Ovary (tissue), 7 donors: ENCODE measurements at regions not wholly inside any gene's neighbourhood (a gene's known extent, or its start where the extent isn't known, plus 50 kb on each side); places are given as distances from the start of the nearest gene placed in this dataset.
"Not testable (repeated sequence)": the region's sequence is repeated elsewhere in the genome, so short reads cannot be mapped to it uniquely, and the experiment has no call there.

Source experiments
- DNase-seq, 5 donors: peaks; one replicate each; pipeline ENCODE4 v3.0.0-alpha.2; 2019 to 2020
- H3K27ac ChIP-seq, 2 donors: fragments of 200-600 bp; one replicate each; pipeline versions ENCODE4 v1.5.1 to v1.8.0; 2019 to 2022
- H3K27me3 ChIP-seq: fragments of 200-600 bp; one replicate; pipeline ENCODE4 v1.8.0; 2022
- H3K36me3 ChIP-seq: fragments of 200-600 bp; sonication (generic); one replicate; pipeline ENCODE4 v1.5.1; 2019
- H3K4me1 ChIP-seq: one replicate; pipeline ENCODE4 v1.8.1; 2013; ENCODE audit warnings: mild to moderate bottlenecking, moderate library complexity; ENCODE audit not compliant: insufficient read depth
- H3K4me3 ChIP-seq: fragments of 200-600 bp; sonication (generic); one replicate; pipeline ENCODE4 v1.5.1; 2017
- H3K9me3 ChIP-seq, 2 donors: fragments of 200-600 bp in 1 of 2; sonication (generic) in 1 of 2; one replicate each; pipeline versions ENCODE4 v1.5.1 to v1.8.1; 2013 to 2019; ENCODE audit warnings: mild to moderate bottlenecking in 1 of 2, moderate library complexity in 1 of 2
- CTCF ChIP-seq, 3 donors: fragments of 450-650 bp in 2 of 3; fragments of 200-600 bp in 1 of 3; IDR thresholded peaks; one replicate each; pipeline versions ENCODE4 v1.5.1 to v1.8.0; 2016 to 2022; ENCODE audit warnings: antibody characterized with exemption in 3 of 3, mild to moderate bottlenecking in 1 of 3
- EP300 ChIP-seq: sonication (generic); formaldehyde crosslinking; IDR thresholded peaks from one replicate; pipeline ENCODE4 v1.6.1; 2017; ENCODE audit warnings: antibody characterized with exemption
- POLR2A ChIP-seq: fragments of 450-650 bp; IDR thresholded peaks from one replicate; pipeline ENCODE4 v1.6.1; 2017; ENCODE audit warnings: antibody characterized with exemption, mild to moderate bottlenecking, moderate library complexity
- WGBS, 3 donors: extraction: QIAGEN DNeasy Blood & Tissue Kit in 1 of 3; methylation state at CpG; one replicate each; pipeline versions ENCODE4 v1.1.5 to v1.1.7; 2013 to 2017; 5-methylcytosine and 5-hydroxymethylcytosine counted together
- intact Hi-C, 4 donors: fragments of 100-400 bp; cut with DNase I; formaldehyde crosslinking; loops; one replicate each; pipeline versions ENCODE4 v1.11.0 to v1.15.1; 2022 to 2023
- donor health status: DM: no; HTN: no; CAD: no; lungs with moderate emphysema.
- donor health status: DM: no; HTN: no; CAD: no.
- donor health status: Bipolar disorder and iron deficiency.
- donor health status: DM: no; HTN: no; CAD: no.
- donor health status: DM: yes; HTN: yes; CAD: no.

- Histone ChIP-seq H3K9me3 (no peaks in the 10 kb centered on the region), H3K36me3 (no peaks in the 10 kb centered on the region), H3K27ac (no peak overlapping the region), H3K27me3 (no peaks in the 10 kb centered on the region), H3K4me1 (no peaks in the 10 kb centered on the region), H3K4me3 (no peak overlapping the region)
- intact Hi-C loops = no loop called here
- TF ChIP-seq EP300 = no peak
- DNase-seq = no peak
- WGBS, 3 donors = 35 to 51% (median 47%) methylated on average over 2 of the region's 2 CpGs
Measured at GRCh38 chr3:46576-46975, 150.0 kb upstream of the CHL1 start.

DNA sequence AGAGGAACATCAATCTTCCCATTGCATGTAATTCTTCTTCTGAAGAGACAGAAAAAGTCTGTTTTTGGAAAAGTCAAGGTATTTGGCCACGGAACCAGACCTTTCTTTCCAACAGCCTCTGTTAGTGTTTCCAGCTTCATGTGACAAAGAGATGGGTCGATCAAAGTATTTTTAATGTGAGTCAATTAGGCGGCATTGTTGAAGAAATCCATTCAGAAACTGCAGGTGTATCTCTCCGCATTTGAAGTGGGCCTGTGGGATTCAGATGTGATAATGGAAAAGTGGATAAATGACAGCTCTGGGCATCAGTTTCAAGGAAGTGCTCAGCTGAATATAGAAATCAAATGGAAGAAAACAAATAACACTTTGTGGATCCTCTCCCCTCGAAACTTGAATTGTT is 143.1 kb upstream of the CHL1 start:
- H3K9me3 ChIP-seq, H3K27me3 ChIP-seq, H3K4me1 ChIP-seq, H3K36me3 ChIP-seq, H3K4me3 ChIP-seq, H3K27ac ChIP-seq, intact Hi-C loops, DNase-seq: not testable (repeated sequence)
- 86 to 94% (median 89%) methylated on average over 5 of the region's 5 CpGs for WGBS, 3 donors

GRCh38 chr3:54240-54639 is 142.3 kb upstream of the CHL1 start:
- no peaks in the 10 kb centered on the region for H3K9me3 ChIP-seq
- no peak for DNase-seq
- H3K4me1 ChIP-seq = no peaks in the 10 kb centered on the region
- no peaks in the 10 kb centered on the region for H3K36me3 ChIP-seq
- no peaks in the 10 kb centered on the region for H3K27me3 ChIP-seq
- WGBS, 3 donors = 77 to 89% (median 86%) methylated on average over 5 of the region's 5 CpGs
- no peak overlapping the region for H3K27ac ChIP-seq
- no peak overlapping the region for H3K4me3 ChIP-seq
- TF ChIP-seq CTCF (IDR thresholded peaks at IDR 0.05) (no peak), EP300 (no peak), POLR2A (no peak)
- intact Hi-C loops = no loop called here

DNA sequence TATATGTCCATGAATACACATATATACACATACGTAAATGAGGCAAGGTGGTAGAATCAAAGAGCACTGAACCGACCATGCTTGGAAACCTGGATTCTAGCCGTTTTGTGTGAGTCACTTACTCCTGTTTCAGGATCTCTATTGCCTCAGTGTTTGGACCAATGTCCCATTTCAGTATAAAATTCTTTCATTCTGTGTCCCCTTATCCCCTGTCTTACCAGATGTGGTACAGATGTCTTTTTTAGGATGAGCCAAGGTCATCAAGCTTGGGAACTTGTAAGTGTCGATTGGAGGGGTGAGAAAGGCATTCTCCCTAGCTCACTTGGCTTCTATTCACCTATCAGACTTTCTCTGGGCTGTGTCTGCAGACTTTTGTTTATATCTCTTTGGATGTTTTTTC is 139.9 kb upstream of the CHL1 start:
- no peak overlapping the region for H3K4me3 ChIP-seq
- H3K27me3 ChIP-seq = no peaks in the 10 kb centered on the region
- no peaks in the 10 kb centered on the region for H3K36me3 ChIP-seq
- no peak for DNase-seq
- 63 to 76% (median 63%) methylated on average over 4 of the region's 4 CpGs for WGBS, 3 donors
- no peak overlapping the region for H3K27ac ChIP-seq
- no peak for TF ChIP-seq EP300
- TF ChIP-seq CTCF (IDR thresholded peaks at IDR 0.05) = no peak
- no peak for TF ChIP-seq POLR2A
- intact Hi-C loops = no loop called here
- H3K4me1 ChIP-seq = no peaks in the 10 kb centered on the region
- H3K9me3 ChIP-seq = no peaks in the 10 kb centered on the region

DNA sequence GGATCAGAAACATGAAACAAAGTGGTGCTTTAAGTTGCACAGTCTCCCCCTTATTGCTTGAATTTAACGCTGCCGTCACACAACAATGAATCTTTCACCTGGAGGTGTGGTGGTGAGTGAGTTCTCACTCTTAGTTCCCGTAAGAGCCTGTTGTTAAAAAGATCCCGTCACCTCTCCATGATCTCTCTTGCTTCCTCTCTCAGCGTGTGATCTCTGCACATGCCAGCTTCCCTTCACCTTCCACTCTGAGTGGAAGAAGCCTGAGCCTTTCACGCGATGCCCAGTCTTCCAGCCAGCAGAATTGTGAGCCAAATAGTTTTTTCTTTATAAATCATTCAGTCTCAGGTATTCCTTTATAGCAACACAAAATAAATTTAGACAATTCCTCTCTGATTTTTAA is 136.7 kb upstream of the CHL1 start:
- WGBS, 3 donors = 72 to 81% (median 79%) methylated on average over 7 of the region's 7 CpGs

More for the DNA sequence above, 136.7 kb upstream of the CHL1 start:
- TF ChIP-seq POLR2A = no peak
- TF ChIP-seq CTCF (IDR thresholded peaks at IDR 0.05) = no peak
- no peak for TF ChIP-seq EP300
- no peak for DNase-seq
- H3K4me3 ChIP-seq = no peak overlapping the region
- intact Hi-C loops = no loop called here
- no peak overlapping the region for H3K27ac ChIP-seq
- H3K27me3 ChIP-seq = no peaks in the 10 kb centered on the region
- no peaks in the 10 kb centered on the region for H3K36me3 ChIP-seq
- H3K4me1 ChIP-seq = no peaks in the 10 kb centered on the region
- no peaks in the 10 kb centered on the region for H3K9me3 ChIP-seq
